ENCODE measurements at regions not wholly inside any gene's neighbourhood (a gene's known extent, or its start where the extent isn't known, plus 50 kb on each side); places are given as distances from the start of the nearest gene placed in this dataset.

DNA sequence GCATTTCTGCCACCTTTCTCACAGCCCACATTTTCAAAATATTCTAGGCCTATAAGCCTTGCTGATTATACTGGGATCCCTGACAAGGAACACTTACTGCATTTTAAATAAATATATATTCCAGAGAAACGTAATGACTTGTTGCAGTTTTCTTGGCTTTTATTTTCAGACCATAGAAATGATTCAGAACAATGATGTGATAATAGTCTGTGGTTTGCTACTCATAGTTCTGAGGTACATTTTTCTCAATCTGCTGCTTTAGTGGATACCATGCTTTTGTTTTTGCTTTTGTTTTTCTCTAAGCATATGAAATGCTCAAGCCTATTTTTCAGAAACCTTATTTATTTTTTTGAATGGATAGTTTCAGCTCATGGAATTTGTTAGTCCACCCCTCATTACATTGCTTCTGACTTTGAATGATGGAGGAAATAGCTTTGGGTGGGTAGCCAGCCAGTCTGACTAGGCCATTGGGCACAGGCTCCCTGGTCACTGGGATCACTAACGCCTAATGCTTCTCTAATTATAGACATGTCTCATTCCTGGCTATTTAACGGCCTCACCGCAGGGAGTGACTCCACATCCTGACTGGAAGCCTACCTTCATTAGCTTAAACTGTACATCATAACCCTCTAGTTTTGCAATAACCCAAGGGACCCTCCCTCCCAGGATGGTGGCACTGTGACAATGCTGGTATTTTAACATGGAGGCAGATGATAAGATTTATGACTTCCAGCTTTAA is 66.1 kb downstream of the MBL2 start:
- Histone ChIP-seq H3K27ac (ENCODE audit: low read depth, low read length) (no peak overlapping the region), H3K4me3 (replicated peaks in 1 of 2; ENCODE audit: low read depth in 1 of 2, low read length in 2 of 2) (no peak overlapping the region), H3K9me2 (ENCODE audit: insufficient read depth) (no peaks in the 10 kb centered on the region), H3K36me3 (ENCODE audit: control insufficient read depth in 1 of 2, insufficient read depth in 2 of 2, low read length in 2 of 2) (no peaks in the 10 kb centered on the region), H3K9ac (ENCODE audit: low read length) (no peak overlapping the region), H3K79me2 (ENCODE audit: insufficient read depth, low read length) (no peaks in the 10 kb centered on the region), H3K4me1 (ENCODE audit: control insufficient read depth in 1 of 2, insufficient read depth in 2 of 2, low read length in 2 of 2) (no peaks in the 10 kb centered on the region), H2AFZ (ENCODE audit: low read depth, low read length, poor library complexity, severe bottlenecking) (no peak overlapping the region), H4K20me1 (ENCODE audit: insufficient read depth) (no peaks in the 10 kb centered on the region), H3K27me3 (ENCODE audit: insufficient read depth, low read length) (no peaks in the 10 kb centered on the region), H3K4me2 (ENCODE audit: low read length) (no peak overlapping the region), H3K9me3 (ENCODE audit: control insufficient read depth in 1 of 2, insufficient read depth in 1 of 2, low read depth in 1 of 2, low read length in 2 of 2) (no peaks in the 10 kb centered on the region)
- ATAC-seq = no peak
- intact Hi-C loops (cut with micrococcal nuclease) = no loop called here
- ChIA-PET RAD21 (ENCODE audit: low non-redundant PET in 1 of 2, low total read pairs in 2 of 2, uncharacterized antibody in 2 of 2, unreplicated experiment in 2 of 2) (no interaction called here), CTCF (no interaction called here), POLR2A (no interaction called here)
- TF ChIP-seq, protein P1, sequence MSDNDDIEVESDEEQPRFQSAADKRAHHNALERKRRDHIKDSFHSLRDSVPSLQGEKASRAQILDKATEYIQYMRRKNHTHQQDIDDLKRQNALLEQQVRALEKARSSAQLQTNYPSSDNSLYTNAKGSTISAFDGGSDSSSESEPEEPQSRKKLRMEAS (IDR thresholded peaks at IDR 0.05) = no peak
- TF ChIP-seq, protein P2, sequence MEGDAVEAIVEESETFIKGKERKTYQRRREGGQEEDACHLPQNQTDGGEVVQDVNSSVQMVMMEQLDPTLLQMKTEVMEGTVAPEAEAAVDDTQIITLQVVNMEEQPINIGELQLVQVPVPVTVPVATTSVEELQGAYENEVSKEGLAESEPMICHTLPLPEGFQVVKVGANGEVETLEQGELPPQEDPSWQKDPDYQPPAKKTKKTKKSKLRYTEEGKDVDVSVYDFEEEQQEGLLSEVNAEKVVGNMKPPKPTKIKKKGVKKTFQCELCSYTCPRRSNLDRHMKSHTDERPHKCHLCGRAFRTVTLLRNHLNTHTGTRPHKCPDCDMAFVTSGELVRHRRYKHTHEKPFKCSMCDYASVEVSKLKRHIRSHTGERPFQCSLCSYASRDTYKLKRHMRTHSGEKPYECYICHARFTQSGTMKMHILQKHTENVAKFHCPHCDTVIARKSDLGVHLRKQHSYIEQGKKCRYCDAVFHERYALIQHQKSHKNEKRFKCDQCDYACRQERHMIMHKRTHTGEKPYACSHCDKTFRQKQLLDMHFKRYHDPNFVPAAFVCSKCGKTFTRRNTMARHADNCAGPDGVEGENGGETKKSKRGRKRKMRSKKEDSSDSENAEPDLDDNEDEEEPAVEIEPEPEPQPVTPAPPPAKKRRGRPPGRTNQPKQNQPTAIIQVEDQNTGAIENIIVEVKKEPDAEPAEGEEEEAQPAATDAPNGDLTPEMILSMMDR (IDR thresholded peaks at IDR 0.05 in 2 of 3, conservative IDR thresholded peaks at IDR 0.05 in 1 of 3; ENCODE audit: borderline replicate concordance in 1 of 3, insufficient read depth in 1 of 3, low read depth in 2 of 3, low read length in 2 of 3) = no peak
- no peak for TF ChIP-seq TCF7L2 (IDR thresholded peaks at IDR 0.05; ENCODE audit: borderline replicate concordance, extremely low read depth, insufficient read depth, insufficient read length)
- no peak for DNase-seq (ENCODE audit: low read depth, low spot score)
- BruUV-seq (replicated peaks) = no TSS peak

All from HCT116 (cell line).